ENCODE measurements at regions not wholly inside any gene's neighbourhood (a gene's known extent, or its start where the extent isn't known, plus 50 kb on each side); places are given as distances from the start of the nearest gene placed in this dataset.

DNA sequence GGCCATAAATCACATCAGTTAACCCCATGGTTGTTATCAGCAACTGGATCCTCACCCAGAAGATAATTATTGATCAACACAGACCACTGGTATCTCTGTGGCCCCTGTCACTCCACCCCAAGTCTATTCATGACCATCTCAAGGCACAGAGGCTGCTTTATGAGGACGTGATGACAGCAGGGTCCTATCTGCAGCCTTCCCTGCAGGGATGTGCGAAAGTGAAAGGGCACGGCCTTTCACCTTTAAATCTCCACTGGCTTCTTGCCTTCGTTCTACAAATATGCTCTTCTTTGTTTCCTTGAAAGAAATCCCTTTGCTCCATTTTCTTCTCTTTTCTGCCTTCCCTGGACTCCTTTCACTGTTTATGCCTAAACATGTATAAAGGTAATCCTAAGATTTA, 170.6 kb upstream of the EDNRA start:
- Histone ChIP-seq H3K4me3 (no peak overlapping the region), H3K27ac (no peak overlapping the region), H3K9me3 (no peaks in the 10 kb centered on the region), H3K4me1 (no peaks in the 10 kb centered on the region), H3K36me3 (no peaks in the 10 kb centered on the region), H3K27me3 (no peaks in the 10 kb centered on the region)
- no peak for TF ChIP-seq CTCF (IDR thresholded peaks at IDR 0.05)
- TF ChIP-seq EP300 (IDR thresholded peaks at IDR 0.05) = no peak
- TF ChIP-seq POLR2AphosphoS5 (IDR thresholded peaks at IDR 0.05) = no peak
- no peak for TF ChIP-seq POLR2A (IDR thresholded peaks at IDR 0.05)
- WGBS, 2 donors (ENCODE audit: low coverage in 1 of 2) = 60 to 76% methylated on average over 1 to 4 of the region's 4 CpGs
- ATAC-seq = no peak

- H3K9me3 ChIP-seq = no peaks in the 10 kb centered on the region
- 49 to 66% methylated on average over 2 of the region's 2 CpGs for WGBS, 2 donors (ENCODE audit: low coverage in 1 of 2)
- no peak for ATAC-seq
- no peaks in the 10 kb centered on the region for H3K4me1 ChIP-seq
- TF ChIP-seq CTCF (IDR thresholded peaks at IDR 0.05) (no peak), EP300 (IDR thresholded peaks at IDR 0.05) (no peak), POLR2A (IDR thresholded peaks at IDR 0.05) (no peak), POLR2AphosphoS5 (IDR thresholded peaks at IDR 0.05) (no peak)
- no peaks in the 10 kb centered on the region for H3K36me3 ChIP-seq
- H3K27ac ChIP-seq = no peak overlapping the region
- no peak overlapping the region for H3K4me3 ChIP-seq
- no peaks in the 10 kb centered on the region for H3K27me3 ChIP-seq
Observed at GRCh38 chr4:147311956-147312355, 168.9 kb upstream of the EDNRA start.

DNA sequence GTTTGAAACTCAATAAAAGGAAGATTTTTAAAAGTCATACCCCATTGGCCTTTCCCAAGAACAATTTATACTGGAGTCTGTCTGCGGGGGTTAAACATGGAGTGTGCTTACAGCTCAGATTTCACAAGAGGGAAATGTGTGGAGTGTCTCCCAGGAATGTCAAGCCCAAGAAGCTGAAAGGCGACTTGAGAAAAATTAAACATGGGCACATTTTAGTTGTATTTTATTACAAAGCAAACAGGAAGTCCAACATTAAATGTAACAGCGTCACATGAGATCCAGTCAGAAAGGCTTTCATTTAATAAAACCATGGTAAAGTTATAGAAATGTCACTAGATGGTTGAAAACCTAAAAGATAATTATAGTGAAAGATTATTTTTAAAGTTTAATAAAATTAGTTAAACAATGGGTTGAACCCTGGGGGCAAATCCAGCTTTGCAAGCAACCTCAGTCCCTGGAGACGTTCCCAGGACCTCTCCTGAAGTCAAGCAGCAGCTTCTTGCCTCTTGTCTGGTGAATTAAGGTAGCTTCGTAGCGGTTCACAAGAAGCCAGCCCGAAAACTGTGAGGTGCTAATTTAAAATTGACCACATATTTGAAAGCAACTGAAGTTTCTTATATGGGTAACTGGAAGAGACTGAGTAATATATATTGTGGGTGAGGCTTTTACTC, 168.4 kb upstream of the EDNRA start:
- Histone ChIP-seq H3K9me3 (no peaks in the 10 kb centered on the region), H3K36me3 (no peaks in the 10 kb centered on the region), H3K27me3 (no peaks in the 10 kb centered on the region), H3K4me3 (no peak overlapping the region), H3K4me1 (no peaks in the 10 kb centered on the region), H3K27ac (no peak overlapping the region)
- no peak for TF ChIP-seq POLR2AphosphoS5 (IDR thresholded peaks at IDR 0.05)
- no peak for TF ChIP-seq EP300 (IDR thresholded peaks at IDR 0.05)
- no peak for TF ChIP-seq POLR2A (IDR thresholded peaks at IDR 0.05)
- no peak for TF ChIP-seq CTCF (IDR thresholded peaks at IDR 0.05)
- WGBS, 2 donors (ENCODE audit: low coverage in 1 of 2) = 41 to 60% methylated on average over 4 to 7 of the region's 7 CpGs
- no peak for ATAC-seq

- no peak for ATAC-seq
- no peak overlapping the region for H3K4me3 ChIP-seq
- TF ChIP-seq POLR2A (IDR thresholded peaks at IDR 0.05) = no peak
- no peak for TF ChIP-seq POLR2AphosphoS5 (IDR thresholded peaks at IDR 0.05)
- TF ChIP-seq CTCF (IDR thresholded peaks at IDR 0.05) = no peak
- no peak for TF ChIP-seq EP300 (IDR thresholded peaks at IDR 0.05)
- H3K27ac ChIP-seq = no peak overlapping the region
- no peaks in the 10 kb centered on the region for H3K9me3 ChIP-seq
- WGBS, 2 donors (ENCODE audit: low coverage in 1 of 2) = 91% methylated on average over 1 of the region's 1 CpG; no CpG with 5 or more reads in 1 of the 2 donors
- H3K4me1 ChIP-seq = no peaks in the 10 kb centered on the region
- H3K27me3 ChIP-seq = no peaks in the 10 kb centered on the region
- H3K36me3 ChIP-seq = no peaks in the 10 kb centered on the region
Observed at GRCh38 chr4:147313108-147313507, 167.8 kb upstream of the EDNRA start.

- Histone ChIP-seq H3K27ac (no peak overlapping the region), H3K4me3 (no peak overlapping the region), H3K9me3 (no peaks in the 10 kb centered on the region), H3K27me3 (no peaks in the 10 kb centered on the region), H3K4me1 (no peaks in the 10 kb centered on the region), H3K36me3 (no peaks in the 10 kb centered on the region)
- WGBS, 2 donors (ENCODE audit: low coverage in 1 of 2) = 20 to 39% methylated on average over 2 to 3 of the region's 3 CpGs
- TF ChIP-seq POLR2A (IDR thresholded peaks at IDR 0.05) = no peak
- TF ChIP-seq POLR2AphosphoS5 (IDR thresholded peaks at IDR 0.05) = no peak
- no peak for TF ChIP-seq EP300 (IDR thresholded peaks at IDR 0.05)
- TF ChIP-seq CTCF (IDR thresholded peaks at IDR 0.05) = no peak
- ATAC-seq = no peak
Observed at GRCh38 chr4:147318586-147318985, 162.3 kb upstream of the EDNRA start.
